Esophagus muscularis mucosa (tissue), 4 donors: ENCODE measurements at regions not wholly inside any gene's neighbourhood (a gene's known extent, or its start where the extent isn't known, plus 50 kb on each side); places are given as distances from the start of the nearest gene placed in this dataset.

Experiments
- DNase-seq: peaks from one replicate; pipeline ENCODE4 v3.0.0-alpha.2; 2017; ENCODE audit errors: extremely low spot score
- H3K27ac ChIP-seq, 4 donors: fragments of 200-600 bp; sonication (generic); replicated peaks in 1 of 4; 1 replicate in 3 of 4; 2 replicates in 1 of 4; pipeline ENCODE4 v1.5.1; 2016 to 2019; ENCODE audit warnings: mild to moderate bottlenecking in 1 of 4
- H3K27me3 ChIP-seq, 4 donors: fragments of 200-600 bp; sonication (generic); one replicate each; pipeline versions ENCODE4 v1.5.1 to v1.6.0; 2016 to 2019
- H3K36me3 ChIP-seq, 4 donors: fragments of 200-600 bp; sonication (generic); one replicate each; pipeline ENCODE4 v1.5.1; 2016 to 2019
- H3K4me1 ChIP-seq, 4 donors: fragments of 200-600 bp; sonication (generic); one replicate each; pipeline ENCODE4 v1.5.1; 2016 to 2019
- H3K4me3 ChIP-seq, 4 donors: fragments of 200-600 bp; sonication (generic); 1 replicate in 2 of 4; 2 replicates in 2 of 4; pipeline ENCODE4 v1.5.1; 2016 to 2019; ENCODE audit warnings: mild to moderate bottlenecking in 4 of 4, moderate library complexity in 1 of 4
- H3K9me3 ChIP-seq, 4 donors: fragments of 200-600 bp; sonication (generic); 1 replicate in 3 of 4; 2 replicates in 1 of 4; pipeline ENCODE4 v1.5.1; 2016 to 2019
- EP300 ChIP-seq: sonication (generic); formaldehyde crosslinking; IDR thresholded peaks from one replicate; pipeline ENCODE4 v1.6.1; 2017; ENCODE audit warnings: antibody characterized with exemption
- POLR2A ChIP-seq: fragments of 450-650 bp; IDR thresholded peaks from one replicate; pipeline ENCODE4 v1.6.1; 2017; ENCODE audit warnings: antibody characterized with exemption, moderate library complexity, mild to moderate bottlenecking, low read depth
- POLR2AphosphoS5 ChIP-seq, 2 donors: sonication (generic); formaldehyde crosslinking; IDR thresholded peaks; one replicate each; pipeline ENCODE4 v1.6.1; 2017; ENCODE audit warnings: antibody characterized with exemption in 2 of 2
- WGBS: methylation state at CpG from one replicate; pipeline ENCODE4 v1.1.5; 2018; 5-methylcytosine and 5-hydroxymethylcytosine counted together
- intact Hi-C: fragments of 100-400 bp; cut with DNase I; formaldehyde crosslinking; loops from one replicate; pipeline ENCODE4 v1.15.1; 2023
- TF ChIP-seq, protein P1 (sequence below), 3 experiments: fragments of 200-600 bp in 2 of 3; fragments of 450-650 bp in 1 of 3; sonication (generic) in 2 of 3; IDR thresholded peaks; one replicate each; pipeline ENCODE4 v1.5.1; 2017 to 2019; ENCODE audit warnings: antibody characterized with exemption in 3 of 3, mild to moderate bottlenecking in 2 of 3, moderate library complexity in 1 of 3

DNA sequence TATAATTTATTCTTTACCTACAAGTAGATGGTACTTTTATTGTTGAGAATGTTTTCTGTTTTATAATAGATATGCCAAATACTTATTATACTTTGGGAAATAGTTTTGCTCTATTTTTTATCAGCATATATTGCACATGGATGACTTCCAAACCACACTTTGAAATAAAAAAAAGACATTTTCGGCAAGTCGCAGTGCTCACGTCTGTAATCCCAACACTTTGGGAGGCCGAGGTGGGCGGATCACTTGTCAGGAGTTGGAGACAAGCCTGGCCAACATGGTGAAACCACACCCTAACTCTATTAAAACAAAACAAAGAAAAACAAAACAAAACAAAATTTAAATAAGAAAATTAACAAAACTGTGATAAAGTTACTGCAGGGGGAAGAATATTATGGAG, 983.9 kb upstream of the CNTN5 start:
- Histone ChIP-seq H3K27ac (no peak overlapping the region), H3K9me3 (no peaks in the 10 kb centered on the region), H3K4me3 (no peak overlapping the region), H3K36me3 (no peaks in the 10 kb centered on the region), H3K27me3 (no peaks in the 10 kb centered on the region), H3K4me1 (no peaks in the 10 kb centered on the region)
- intact Hi-C loops = no loop called here
- DNase-seq = no peak
- 78% methylated on average over 5 of the region's 5 CpGs for WGBS
- TF ChIP-seq, protein P1, sequence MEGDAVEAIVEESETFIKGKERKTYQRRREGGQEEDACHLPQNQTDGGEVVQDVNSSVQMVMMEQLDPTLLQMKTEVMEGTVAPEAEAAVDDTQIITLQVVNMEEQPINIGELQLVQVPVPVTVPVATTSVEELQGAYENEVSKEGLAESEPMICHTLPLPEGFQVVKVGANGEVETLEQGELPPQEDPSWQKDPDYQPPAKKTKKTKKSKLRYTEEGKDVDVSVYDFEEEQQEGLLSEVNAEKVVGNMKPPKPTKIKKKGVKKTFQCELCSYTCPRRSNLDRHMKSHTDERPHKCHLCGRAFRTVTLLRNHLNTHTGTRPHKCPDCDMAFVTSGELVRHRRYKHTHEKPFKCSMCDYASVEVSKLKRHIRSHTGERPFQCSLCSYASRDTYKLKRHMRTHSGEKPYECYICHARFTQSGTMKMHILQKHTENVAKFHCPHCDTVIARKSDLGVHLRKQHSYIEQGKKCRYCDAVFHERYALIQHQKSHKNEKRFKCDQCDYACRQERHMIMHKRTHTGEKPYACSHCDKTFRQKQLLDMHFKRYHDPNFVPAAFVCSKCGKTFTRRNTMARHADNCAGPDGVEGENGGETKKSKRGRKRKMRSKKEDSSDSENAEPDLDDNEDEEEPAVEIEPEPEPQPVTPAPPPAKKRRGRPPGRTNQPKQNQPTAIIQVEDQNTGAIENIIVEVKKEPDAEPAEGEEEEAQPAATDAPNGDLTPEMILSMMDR (IDR thresholded peaks at IDR 0.05) = no peak
- TF ChIP-seq POLR2A (no peak), EP300 (no peak), POLR2AphosphoS5 (IDR thresholded peaks at IDR 0.05) (no peak)

GRCh38 chr11:98040061-98040808, 980.5 kb upstream of the CNTN5 start:
- Histone ChIP-seq H3K27me3 (no peaks in the 10 kb centered on the region), H3K27ac (no peak overlapping the region), H3K9me3 (no peaks in the 10 kb centered on the region), H3K36me3 (no peaks in the 10 kb centered on the region), H3K4me1 (no peaks in the 10 kb centered on the region), H3K4me3 (no peak overlapping the region)
- no peak for DNase-seq
- intact Hi-C loops = no loop called here
- TF ChIP-seq EP300 (no peak), POLR2A (no peak), POLR2AphosphoS5 (IDR thresholded peaks at IDR 0.05) (no peak)
- TF ChIP-seq, protein P1 (IDR thresholded peaks at IDR 0.05) = no peak
- WGBS = 96% methylated on average over 4 of the region's 4 CpGs

DNA sequence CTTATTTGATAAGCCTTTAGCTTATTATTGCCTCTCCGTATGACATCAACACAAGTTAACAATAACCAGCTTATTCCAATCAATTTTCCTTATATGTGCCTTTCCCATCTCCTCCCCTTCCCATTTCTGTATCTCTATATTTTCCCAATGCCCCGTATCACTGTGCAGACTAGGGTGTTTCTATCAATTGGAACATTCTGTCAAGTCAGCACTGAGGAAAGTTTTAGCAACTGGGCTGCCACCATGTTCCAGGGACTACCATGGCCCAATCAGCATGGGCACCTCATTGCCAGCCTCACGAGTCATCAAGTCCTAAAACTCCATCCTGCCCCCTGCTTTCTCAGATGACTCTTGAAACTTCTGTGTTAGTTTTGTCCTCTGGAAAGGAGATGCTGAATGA, 973.1 kb upstream of the CNTN5 start:
- intact Hi-C loops = no loop called here
- WGBS = 90% methylated on average over 3 of the region's 3 CpGs
- Histone ChIP-seq H3K36me3 (no peaks in the 10 kb centered on the region), H3K27me3 (no peaks in the 10 kb centered on the region), H3K27ac (no peak overlapping the region), H3K4me3 (no peak overlapping the region), H3K9me3 (no peaks in the 10 kb centered on the region), H3K4me1 (no peaks in the 10 kb centered on the region)
- DNase-seq = no peak
- TF ChIP-seq, protein P1 (IDR thresholded peaks at IDR 0.05) = no peak
- TF ChIP-seq POLR2A (no peak), EP300 (no peak), POLR2AphosphoS5 (IDR thresholded peaks at IDR 0.05) (no peak)

DNA sequence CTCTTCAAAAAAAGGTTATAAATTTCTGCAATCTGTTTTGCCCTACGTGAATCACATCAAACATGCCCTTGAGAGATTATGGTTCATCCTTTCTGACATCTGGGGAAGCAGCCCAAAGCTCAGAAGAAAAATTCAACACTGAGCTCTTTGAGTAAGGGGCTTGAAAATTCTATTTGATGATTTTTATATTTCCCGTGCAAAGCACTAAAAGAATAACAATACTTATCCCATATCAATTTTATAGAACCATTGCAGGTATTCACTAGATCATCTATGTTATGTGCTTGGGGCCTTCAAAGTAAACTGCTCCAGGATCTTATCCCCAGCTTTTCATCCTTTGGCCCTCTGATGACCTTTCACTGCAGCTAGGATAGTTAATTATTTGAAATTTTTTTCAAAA, 966.9 kb upstream of the CNTN5 start:
- no peaks in the 10 kb centered on the region for H3K4me1 ChIP-seq
- no peak for TF ChIP-seq POLR2A
- TF ChIP-seq, protein P1 (IDR thresholded peaks at IDR 0.05) = no peak
- TF ChIP-seq POLR2AphosphoS5 (IDR thresholded peaks at IDR 0.05) = no peak
- no peak for TF ChIP-seq EP300
- H3K4me3 ChIP-seq = no peak overlapping the region
- DNase-seq = no peak
- intact Hi-C loops = no loop called here
- H3K36me3 ChIP-seq = no peaks in the 10 kb centered on the region
- WGBS = 71% methylated on average over 2 of the region's 2 CpGs
- no peaks in the 10 kb centered on the region for H3K27me3 ChIP-seq
- H3K27ac ChIP-seq = no peak overlapping the region
- H3K9me3 ChIP-seq = no peaks in the 10 kb centered on the region

GRCh38 chr11:98056945-98057344, 963.8 kb upstream of the CNTN5 start:
- no peak for DNase-seq
- 47% methylated on average over 1 of the region's 1 CpG for WGBS
- no peaks in the 10 kb centered on the region for H3K27me3 ChIP-seq
- intact Hi-C loops = no loop called here
- H3K27ac ChIP-seq = no peak overlapping the region
- no peak overlapping the region for H3K4me3 ChIP-seq
- no peaks in the 10 kb centered on the region for H3K36me3 ChIP-seq
- no peaks in the 10 kb centered on the region for H3K4me1 ChIP-seq
- H3K9me3 ChIP-seq = no peaks in the 10 kb centered on the region
- TF ChIP-seq POLR2A = no peak
- no peak for TF ChIP-seq EP300
- TF ChIP-seq POLR2AphosphoS5 (IDR thresholded peaks at IDR 0.05) = no peak
- TF ChIP-seq, protein P1 (IDR thresholded peaks at IDR 0.05) = no peak
